ENCODE measurements at regions not wholly inside any gene's neighbourhood (a gene's known extent, or its start where the extent isn't known, plus 50 kb on each side); places are given as distances from the start of the nearest gene placed in this dataset.

DNA sequence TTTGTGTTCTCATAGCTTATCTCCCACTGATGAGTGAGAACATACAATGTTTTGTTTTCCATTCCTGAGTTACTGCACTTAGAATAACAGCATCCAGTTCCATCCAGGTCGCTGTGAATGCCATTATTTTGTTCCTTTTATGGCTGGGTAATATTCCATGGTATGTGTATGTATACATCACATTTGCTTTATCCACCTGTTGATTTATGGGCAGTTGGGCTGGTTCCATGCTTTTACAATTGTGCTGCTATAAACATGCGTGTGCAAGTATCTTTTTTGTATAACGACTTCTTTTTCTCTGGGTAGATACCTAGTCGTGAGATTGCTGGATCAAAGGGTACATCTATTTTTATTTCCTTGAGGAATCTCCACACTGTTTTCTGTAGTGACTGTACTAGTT, 74.8 kb downstream of the ZNF280B start:
- TF ChIP-seq, protein P1, sequence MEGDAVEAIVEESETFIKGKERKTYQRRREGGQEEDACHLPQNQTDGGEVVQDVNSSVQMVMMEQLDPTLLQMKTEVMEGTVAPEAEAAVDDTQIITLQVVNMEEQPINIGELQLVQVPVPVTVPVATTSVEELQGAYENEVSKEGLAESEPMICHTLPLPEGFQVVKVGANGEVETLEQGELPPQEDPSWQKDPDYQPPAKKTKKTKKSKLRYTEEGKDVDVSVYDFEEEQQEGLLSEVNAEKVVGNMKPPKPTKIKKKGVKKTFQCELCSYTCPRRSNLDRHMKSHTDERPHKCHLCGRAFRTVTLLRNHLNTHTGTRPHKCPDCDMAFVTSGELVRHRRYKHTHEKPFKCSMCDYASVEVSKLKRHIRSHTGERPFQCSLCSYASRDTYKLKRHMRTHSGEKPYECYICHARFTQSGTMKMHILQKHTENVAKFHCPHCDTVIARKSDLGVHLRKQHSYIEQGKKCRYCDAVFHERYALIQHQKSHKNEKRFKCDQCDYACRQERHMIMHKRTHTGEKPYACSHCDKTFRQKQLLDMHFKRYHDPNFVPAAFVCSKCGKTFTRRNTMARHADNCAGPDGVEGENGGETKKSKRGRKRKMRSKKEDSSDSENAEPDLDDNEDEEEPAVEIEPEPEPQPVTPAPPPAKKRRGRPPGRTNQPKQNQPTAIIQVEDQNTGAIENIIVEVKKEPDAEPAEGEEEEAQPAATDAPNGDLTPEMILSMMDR (IDR thresholded peaks at IDR 0.05) = no peak
- TF ChIP-seq EZH2 (IDR thresholded peaks at IDR 0.05; ENCODE audit: borderline replicate concordance, insufficient read depth, low read depth, low read length, poor library complexity, severe bottlenecking) = no peak
